MCF 10A (cell line): ENCODE measurements at regions not wholly inside any gene's neighbourhood (a gene's known extent, or its start where the extent isn't known, plus 50 kb on each side); places are given as distances from the start of the nearest gene placed in this dataset.

Experiments
- BruUV-seq: library from RNA; stranded (reverse); fragments of 400-500 nt; replicated peaks from 2 replicates; lab custom pipeline; 2021; lab: Mats Ljungman, UMichigan
- CTCF ChIA-PET: fragments of 300-600 bp; sonication (Branson Sonifier 250); formaldehyde crosslinking; extraction: SDS; loops from one replicate; lab custom pipeline; 2021; ENCODE audit warnings: antibody characterized with exemption, inconsistent platforms; lab: Yijun Ruan, JAX
- POLR2A ChIA-PET: fragments of 300-600, 350-650 bp; sonication (Branson Sonifier 250); formaldehyde crosslinking; extraction: SDS; loops from one replicate; lab custom pipeline; 2020; ENCODE audit warnings: antibody characterized with exemption, inconsistent platforms; lab: Yijun Ruan, JAX
- DNase-seq: peaks from one replicate; pipeline ENCODE4 v3.0.0-alpha.2; 2018; ENCODE audit not compliant: unreplicated experiment
- H3K27ac Mint-ChIP-seq: one replicate; pipeline ENCODE4 v1.8.0; 2022; ENCODE audit warnings: mild to moderate bottlenecking, low read depth, mixed read lengths; ENCODE audit not compliant: unreplicated experiment
- H3K27me3 Mint-ChIP-seq: one replicate; pipeline ENCODE4 v1.8.0; 2022; ENCODE audit warnings: mixed read lengths; ENCODE audit not compliant: insufficient read depth, unreplicated experiment
- H3K36me3 Mint-ChIP-seq: one replicate; pipeline ENCODE4 v1.8.0; 2022; ENCODE audit warnings: mild to moderate bottlenecking, moderate library complexity, mixed read lengths; ENCODE audit not compliant: insufficient read depth, unreplicated experiment
- H3K4me1 Mint-ChIP-seq: one replicate; pipeline ENCODE4 v1.8.0; 2022; ENCODE audit warnings: mixed read lengths; ENCODE audit not compliant: insufficient read depth, unreplicated experiment
- H3K4me3 Mint-ChIP-seq: one replicate; pipeline ENCODE4 v1.8.0; 2022; ENCODE audit warnings: mild to moderate bottlenecking, moderate library complexity, mixed read lengths; ENCODE audit not compliant: unreplicated experiment
- H3K9me3 Mint-ChIP-seq: one replicate; pipeline ENCODE4 v1.8.0; 2022; ENCODE audit warnings: mixed read lengths; ENCODE audit not compliant: unreplicated experiment
- CTCF ChIP-seq: fragments of 200-600 bp; IDR thresholded peaks from one replicate; pipeline ENCODE4 v1.8.0; 2022; ENCODE audit warnings: antibody characterized with exemption, mild to moderate bottlenecking; ENCODE audit not compliant: unreplicated experiment
- intact Hi-C: fragments of 100-400 bp; cut with micrococcal nuclease; formaldehyde crosslinking; loops from 2 replicates; pipeline ENCODE4 v1.14.1; 2022

- no peaks in the 10 kb centered on the region for H3K27me3 Mint-ChIP-seq
- POLR2A ChIA-PET: no interaction called here
- CTCF ChIA-PET: no interaction called here
- no peak overlapping the region for H3K27ac Mint-ChIP-seq
- no peak for DNase-seq
- H3K4me1 Mint-ChIP-seq: no peaks in the 10 kb centered on the region
- no peak overlapping the region for H3K4me3 Mint-ChIP-seq
- intact Hi-C loops: no loop called here
- TF ChIP-seq CTCF: no peak
- H3K36me3 Mint-ChIP-seq: no peaks in the 10 kb centered on the region
- no TSS peak for BruUV-seq
- peaks cover 7% of the 10 kb centered on the region for H3K9me3 Mint-ChIP-seq
Measured at GRCh38 chr5:35393901-35394300, 163.6 kb upstream of the PRLR start.

- DNase-seq: no peak
- Mint-ChIP-seq H3K9me3 (no peaks in the 10 kb centered on the region), H3K27ac (no peak overlapping the region), H3K4me1 (no peaks in the 10 kb centered on the region), H3K4me3 (no peak overlapping the region), H3K36me3 (no peaks in the 10 kb centered on the region), H3K27me3 (peaks cover 25% of the 10 kb centered on the region)
- no peak for TF ChIP-seq CTCF
- no TSS peak for BruUV-seq
- ChIA-PET POLR2A (no interaction called here), CTCF (no interaction called here)
- intact Hi-C loops: no loop called here
Measured at GRCh38 chr5:35384658-35385057, 154.4 kb upstream of the PRLR start.

- peaks cover 21% of the 10 kb centered on the region for H3K27me3 Mint-ChIP-seq
- H3K4me3 Mint-ChIP-seq: no peak overlapping the region
- TF ChIP-seq CTCF: no peak
- no peaks in the 10 kb centered on the region for H3K4me1 Mint-ChIP-seq
- no peak for DNase-seq
- intact Hi-C loops: no loop called here
- no TSS peak for BruUV-seq
- H3K27ac Mint-ChIP-seq: no peak overlapping the region
- no peaks in the 10 kb centered on the region for H3K9me3 Mint-ChIP-seq
- no peaks in the 10 kb centered on the region for H3K36me3 Mint-ChIP-seq
- ChIA-PET CTCF (no interaction called here), POLR2A (no interaction called here)
Measured at GRCh38 chr5:35383041-35383440, 152.8 kb upstream of the PRLR start.

- Mint-ChIP-seq H3K4me1 (no peaks in the 10 kb centered on the region), H3K4me3 (no peak overlapping the region), H3K27me3 (no peaks in the 10 kb centered on the region), H3K36me3 (no peaks in the 10 kb centered on the region), H3K9me3 (no peaks in the 10 kb centered on the region), H3K27ac (no peak overlapping the region)
- ChIA-PET POLR2A (interaction anchor here (0.9 kb wide), 1 partner anchor 9 kb away, joined by 3 read pairs; no protein-coding TSS in a partner anchor), CTCF (interaction anchor here (1.0 kb wide), 1 partner anchor 9 kb away, joined by 5 read pairs; no protein-coding TSS in a partner anchor)
- intact Hi-C loops: no loop called here
- no TSS peak for BruUV-seq
- no peak for DNase-seq
- TF ChIP-seq CTCF: no peak
Measured at GRCh38 chr5:35377653-35378052, 147.4 kb upstream of the PRLR start.
